ENCODE measurements at regions not wholly inside any gene's neighbourhood (a gene's known extent, or its start where the extent isn't known, plus 50 kb on each side); places are given as distances from the start of the nearest gene placed in this dataset.

DNA sequence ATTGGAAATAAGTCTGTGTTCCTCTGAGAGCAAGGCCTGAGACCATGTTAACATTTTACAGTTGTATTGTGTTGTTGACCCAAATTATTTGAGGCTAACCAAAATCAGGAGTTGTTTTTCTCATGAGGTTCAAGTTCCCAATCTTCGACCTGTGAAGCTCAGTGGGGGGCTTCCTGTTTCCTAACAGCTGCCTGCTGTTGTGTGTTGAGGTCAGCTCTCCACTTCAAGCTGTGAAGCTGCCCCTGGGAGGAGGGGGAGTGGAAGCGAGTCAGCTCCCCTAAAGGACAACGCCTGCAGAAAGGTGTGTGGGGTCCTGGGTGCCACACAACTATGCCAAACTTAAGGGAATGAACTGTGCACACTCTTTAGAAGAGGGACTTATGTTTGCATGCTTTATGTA, 295.5 kb downstream of the IRX1 start:
- no peak for DNase-seq

DNA sequence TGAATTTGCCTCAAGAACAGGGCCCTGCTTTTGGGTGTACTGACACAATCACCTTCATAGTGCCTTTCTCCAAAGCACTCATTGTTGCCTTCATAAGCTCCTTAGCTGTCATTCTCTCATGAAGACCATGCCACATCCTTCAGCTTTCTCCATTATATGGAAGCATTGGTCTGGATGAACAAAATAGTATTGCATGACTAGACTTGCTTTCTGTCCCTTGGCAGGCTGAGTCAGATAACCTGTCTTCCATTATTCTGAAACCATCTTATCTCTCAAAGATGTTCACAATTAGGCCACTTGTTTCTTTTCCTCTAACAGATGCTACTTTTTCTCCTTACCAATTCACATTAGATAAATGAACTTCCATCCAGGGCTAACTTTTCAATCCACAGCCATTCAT, 297.9 kb downstream of the IRX1 start:
- no peak for DNase-seq

DNA sequence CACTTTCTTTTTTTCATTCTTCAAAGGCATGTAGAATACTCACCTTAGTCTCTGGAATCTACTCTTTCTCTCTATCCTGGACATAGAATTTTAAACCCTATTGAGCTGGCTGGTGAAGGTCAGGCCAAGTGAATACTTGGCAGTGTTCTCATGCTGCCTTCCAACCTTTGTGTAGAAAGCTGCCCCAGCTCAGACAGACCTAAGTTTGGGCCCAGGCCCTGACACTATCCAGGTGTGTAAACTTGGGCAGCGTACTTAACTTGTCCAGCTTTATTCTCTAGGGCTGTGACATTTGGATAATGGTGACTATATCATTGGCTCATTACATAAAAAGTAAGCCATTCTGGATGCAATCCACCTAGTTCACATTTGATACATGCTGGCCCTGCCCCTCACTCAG, 298.3 kb downstream of the IRX1 start:
- no peak for DNase-seq

DNA sequence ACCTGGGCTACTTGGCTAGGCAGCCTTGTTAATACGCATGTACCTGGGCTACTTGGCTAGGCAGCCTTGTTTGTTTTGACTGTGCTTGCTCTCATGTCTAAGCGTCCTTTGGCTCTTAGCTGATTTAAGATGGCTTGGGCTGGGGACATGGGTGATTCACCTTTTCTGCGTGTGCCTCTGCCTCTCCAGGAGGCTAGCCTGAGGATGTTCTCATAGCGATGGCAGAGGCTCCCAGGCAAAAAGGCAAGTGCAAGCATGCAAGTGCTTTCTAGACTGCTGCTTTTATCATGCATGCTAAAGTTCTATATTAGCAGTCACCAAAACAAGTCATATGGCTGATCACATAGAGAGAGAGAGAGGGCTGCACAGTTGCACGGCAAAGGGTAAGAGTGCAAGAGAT, 300.5 kb downstream of the IRX1 start:
- no peak for DNase-seq

- DNase-seq: no peak
Observed at GRCh38 chr5:3899093-3899492, 303.5 kb downstream of the IRX1 start.

DNA sequence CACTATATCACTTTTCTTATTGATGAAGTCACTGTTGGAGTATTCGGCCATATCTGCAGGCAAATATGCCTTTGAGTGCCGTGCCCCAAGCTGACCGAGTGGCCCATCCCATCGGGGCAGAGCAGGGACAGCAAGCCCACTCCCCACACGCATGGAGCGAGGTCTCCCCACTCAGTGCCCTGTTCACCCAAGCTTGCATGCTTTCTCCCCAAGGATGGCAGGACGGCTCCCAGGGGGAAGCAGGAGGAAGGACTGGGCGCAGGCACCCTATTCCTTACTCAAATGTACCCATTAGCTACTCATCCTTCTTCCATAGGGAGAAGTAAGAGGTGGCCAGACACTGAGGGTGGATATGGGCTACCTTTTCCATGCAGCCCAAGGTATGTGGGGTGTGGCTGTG, 309.0 kb downstream of the IRX1 start:
- no peak for DNase-seq

DNA sequence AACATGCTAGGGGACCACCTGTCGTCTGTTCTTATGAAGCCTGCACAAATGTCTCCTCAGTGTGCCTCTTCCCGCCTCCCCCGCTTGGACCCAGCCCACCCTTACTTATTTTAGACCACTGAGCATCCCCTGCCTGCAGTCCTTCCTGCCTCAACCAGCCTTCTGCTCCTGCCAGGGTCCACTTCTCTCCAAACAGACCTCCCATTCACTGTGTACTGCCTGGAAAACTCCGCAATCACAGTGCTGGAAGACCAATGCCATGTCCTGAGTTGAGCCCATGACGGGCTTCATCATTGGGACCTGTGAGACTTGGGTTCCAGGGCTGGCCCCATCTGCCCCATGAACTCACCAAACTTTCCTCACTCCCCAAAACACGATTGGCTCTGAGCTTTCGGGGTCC, 309.4 kb downstream of the IRX1 start:
- no peak for DNase-seq

- no peak for DNase-seq
Observed at GRCh38 chr5:3905521-3905920, 309.9 kb downstream of the IRX1 start.

- no peak for DNase-seq
Observed at GRCh38 chr5:3911111-3911510, 315.5 kb downstream of the IRX1 start.

GRCh38 chr5:3911773-3912172, 316.1 kb downstream of the IRX1 start:
- no peak for DNase-seq

DNA sequence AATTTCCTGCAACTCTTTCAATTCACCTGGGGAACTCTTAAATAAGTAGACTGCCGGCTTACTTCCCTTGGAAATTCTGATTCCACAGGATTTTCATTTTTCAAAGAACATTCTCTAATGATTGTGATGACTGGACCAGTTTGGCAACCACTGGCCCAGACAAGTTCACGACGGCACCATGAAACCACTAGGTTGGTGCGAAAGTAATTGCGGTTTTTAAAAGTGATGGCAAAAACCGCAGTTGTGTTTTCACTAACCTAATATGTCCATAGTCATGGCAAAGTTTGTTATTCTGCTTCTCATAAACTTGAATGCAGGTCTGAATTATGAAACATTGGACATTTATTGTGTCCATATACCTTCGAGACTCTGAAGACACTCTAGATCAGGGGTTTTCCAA, 317.2 kb downstream of the IRX1 start:
- DNase-seq: no peak

GRCh38 chr5:3913279-3913678, 317.6 kb downstream of the IRX1 start:
- DNase-seq: no peak

DNA sequence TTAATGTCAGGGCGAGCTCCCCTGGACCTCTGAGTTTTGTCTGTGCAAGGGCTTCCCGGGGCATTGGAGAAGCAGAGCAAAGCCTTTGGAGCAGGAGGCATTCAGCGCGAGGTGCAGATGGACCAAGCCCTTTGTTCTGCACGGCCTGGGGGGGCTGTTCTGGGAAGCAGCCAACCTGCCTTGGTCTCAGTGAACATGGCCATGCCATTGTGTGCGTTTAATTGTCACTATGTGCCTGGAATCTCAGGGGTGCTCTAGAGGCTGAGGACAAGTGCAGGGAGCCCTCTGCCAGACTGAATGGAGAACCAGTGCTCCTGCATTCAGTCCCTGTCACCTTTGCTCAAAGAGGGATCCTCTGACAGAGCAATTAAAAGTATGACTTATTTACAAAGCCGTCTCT, 329.4 kb downstream of the IRX1 start:
- DNase-seq: no peak

GRCh38 chr5:3925935-3926334, 330.3 kb downstream of the IRX1 start:
- DNase-seq: no peak

- DNase-seq: no peak
Observed at GRCh38 chr5:3929799-3930198, 334.2 kb downstream of the IRX1 start.

- DNase-seq: no peak
Observed at GRCh38 chr5:3931976-3932375, 336.3 kb downstream of the IRX1 start.

DNA sequence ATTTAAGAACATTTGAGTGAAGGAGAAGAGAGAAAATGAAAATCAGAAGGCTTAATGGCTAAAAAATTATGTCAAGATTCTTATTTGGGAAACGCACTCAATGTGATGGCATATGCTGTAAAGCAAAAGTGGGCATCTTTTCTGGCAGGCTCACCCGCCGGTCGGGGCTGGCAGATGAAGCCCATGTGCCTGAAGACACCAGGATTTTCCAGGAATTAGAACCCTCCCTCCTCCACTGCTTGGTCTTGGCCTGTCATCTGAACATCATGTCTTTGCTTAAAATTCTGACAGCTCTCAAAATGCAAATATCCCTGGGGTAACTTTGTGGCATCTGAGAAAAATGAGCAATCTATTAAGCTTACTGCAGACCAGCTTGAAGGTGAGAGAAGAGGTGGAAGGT, 337.9 kb downstream of the IRX1 start:
- no peak for DNase-seq

GRCh38 chr5:3933966-3934365, 338.3 kb downstream of the IRX1 start:
- DNase-seq: no peak

DNA sequence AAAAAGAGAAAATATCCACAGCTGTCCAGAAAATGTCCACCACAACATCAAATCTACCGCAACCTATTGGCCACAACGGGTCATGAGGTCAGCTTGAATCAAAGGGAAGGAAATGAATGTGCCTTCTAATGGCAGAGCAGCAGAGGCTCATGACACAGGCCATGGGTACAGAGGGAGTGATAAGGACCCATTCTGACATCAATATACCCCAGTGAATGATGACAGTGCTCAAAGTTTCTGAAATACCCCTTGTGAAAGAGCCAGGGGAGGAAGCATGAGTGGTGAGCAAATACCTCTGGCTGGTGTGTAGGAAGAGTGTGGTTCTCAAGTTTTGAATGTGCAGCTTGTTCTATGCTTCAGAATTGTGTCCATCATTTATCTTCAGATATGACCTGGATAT, 348.2 kb downstream of the IRX1 start:
- DNase-seq: no peak

DNA sequence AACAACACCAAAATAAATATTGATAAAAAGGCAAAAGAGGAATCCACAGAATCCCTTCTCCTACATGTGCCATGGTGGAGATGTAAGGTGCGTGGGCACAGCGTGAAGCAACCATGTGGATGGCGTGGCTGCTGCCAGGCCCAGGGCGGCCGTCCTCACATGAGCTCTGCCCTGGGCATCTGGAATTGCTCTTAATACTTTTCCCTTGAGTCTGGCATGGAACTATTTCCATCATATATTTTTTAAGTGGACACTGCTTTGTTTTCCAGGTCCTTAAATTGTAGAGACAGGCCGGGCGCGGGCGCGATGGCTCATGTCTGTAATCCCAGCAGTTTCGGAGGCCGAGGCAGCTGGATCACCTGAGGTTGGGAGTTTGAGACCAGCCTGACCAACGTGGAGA, 349.3 kb downstream of the IRX1 start:
- DNase-seq: no peak

- DNase-seq: no peak
Observed at GRCh38 chr5:3948838-3949237, 353.2 kb downstream of the IRX1 start.

- no peak for DNase-seq
Observed at GRCh38 chr5:3954199-3954598, 358.6 kb downstream of the IRX1 start.

GRCh38 chr5:3954633-3955032, 359.0 kb downstream of the IRX1 start:
- DNase-seq: no peak

DNA sequence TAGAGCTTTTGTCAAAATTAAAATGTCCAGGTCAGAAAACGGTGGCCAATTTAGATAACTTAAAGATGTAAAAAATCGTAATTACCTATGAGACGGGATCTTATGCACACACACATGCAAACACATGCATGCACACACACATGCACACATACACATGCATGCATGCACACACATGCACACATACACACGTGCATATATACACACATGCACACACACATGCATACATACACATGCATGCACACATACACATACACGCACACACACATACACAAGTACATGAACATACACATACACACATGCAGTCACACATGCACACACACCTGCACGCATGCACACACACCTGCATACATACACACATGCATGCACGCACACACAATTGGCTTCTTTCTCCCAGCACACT, 362.0 kb downstream of the IRX1 start:
- DNase-seq: no peak

GRCh38 chr5:3958389-3958788, 362.8 kb downstream of the IRX1 start:
- DNase-seq: no peak

GRCh38 chr5:3962113-3962512, 366.5 kb downstream of the IRX1 start:
- no peak for DNase-seq

All from NCI-H69 (cell line).